ENCODE measurements at regions not wholly inside any gene's neighbourhood (a gene's known extent, or its start where the extent isn't known, plus 50 kb on each side); places are given as distances from the start of the nearest gene placed in this dataset.

GRCh38 chr7:25758559-25758958 is 393.4 kb upstream of the NFE2L3 start:
- no peak for DNase-seq

GRCh38 chr7:25759286-25759685 is 392.7 kb upstream of the NFE2L3 start:
- DNase-seq: no peak

DNA sequence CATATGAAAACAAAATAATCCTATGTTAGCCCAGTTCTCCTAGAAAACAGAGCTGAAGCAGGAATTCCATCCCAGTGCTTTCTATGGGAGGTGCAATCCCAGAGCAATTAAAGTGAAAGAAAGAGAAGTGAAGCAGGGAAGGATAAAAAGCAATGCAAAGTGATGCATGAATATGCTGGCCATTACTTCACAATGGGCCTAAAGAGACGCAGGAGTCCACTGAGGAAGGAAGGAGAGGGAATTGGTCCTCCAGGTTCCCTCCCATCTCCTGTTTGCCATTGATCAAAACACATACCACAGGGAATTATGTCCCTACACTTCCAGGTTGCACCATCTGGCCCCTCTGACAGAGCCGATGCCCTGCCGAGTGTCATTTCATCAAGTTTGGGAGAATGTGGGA is 392.2 kb upstream of the NFE2L3 start:
- DNase-seq: no peak

GRCh38 chr7:25762511-25763462 is 389.2 kb upstream of the NFE2L3 start:
- DNase-seq: no peak

- no peak for DNase-seq
Measured at GRCh38 chr7:25763463-25763860, 388.5 kb upstream of the NFE2L3 start.

GRCh38 chr7:25765110-25765655 is 386.8 kb upstream of the NFE2L3 start:
- DNase-seq: no peak

DNA sequence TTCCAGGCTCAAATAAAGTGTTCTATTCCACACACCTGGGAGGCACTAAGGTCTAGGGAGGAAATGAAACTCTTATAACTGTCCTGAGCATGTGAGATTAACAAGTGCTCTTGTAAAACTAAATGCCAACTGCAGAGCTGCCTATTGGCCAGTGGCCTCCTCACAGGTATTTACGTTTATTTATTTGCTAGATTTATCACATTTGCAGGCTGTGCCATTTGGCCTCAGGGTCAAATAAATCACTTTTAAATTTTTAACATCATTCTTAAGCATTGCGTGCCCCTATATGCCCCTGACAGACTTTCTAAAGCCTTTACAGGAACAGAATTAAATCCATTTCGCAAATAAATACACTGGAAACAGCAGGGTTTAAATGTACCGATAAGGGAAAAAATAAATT is 381.8 kb upstream of the NFE2L3 start:
- no peak for DNase-seq

- DNase-seq: no peak
Measured at GRCh38 chr7:25770670-25771069, 381.3 kb upstream of the NFE2L3 start.

DNA sequence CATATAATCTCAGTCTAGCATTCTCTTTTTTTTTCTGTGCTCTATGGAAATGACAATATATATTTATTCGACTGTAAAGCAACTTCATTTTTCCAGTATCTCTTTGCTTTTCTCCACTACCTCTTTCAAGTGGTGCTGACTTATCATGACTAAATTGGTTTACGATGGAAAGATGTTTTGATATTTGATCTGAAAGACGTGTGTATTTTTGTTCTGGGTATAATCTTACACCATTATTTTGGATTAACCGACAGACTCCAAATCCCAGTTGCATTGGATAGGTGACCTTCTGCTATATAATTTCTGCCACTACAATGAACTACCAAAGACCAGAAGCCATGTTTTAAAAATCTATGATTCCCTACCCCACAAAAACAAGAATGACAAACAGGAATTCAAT is 380.5 kb upstream of the NFE2L3 start:
- DNase-seq: no peak

DNA sequence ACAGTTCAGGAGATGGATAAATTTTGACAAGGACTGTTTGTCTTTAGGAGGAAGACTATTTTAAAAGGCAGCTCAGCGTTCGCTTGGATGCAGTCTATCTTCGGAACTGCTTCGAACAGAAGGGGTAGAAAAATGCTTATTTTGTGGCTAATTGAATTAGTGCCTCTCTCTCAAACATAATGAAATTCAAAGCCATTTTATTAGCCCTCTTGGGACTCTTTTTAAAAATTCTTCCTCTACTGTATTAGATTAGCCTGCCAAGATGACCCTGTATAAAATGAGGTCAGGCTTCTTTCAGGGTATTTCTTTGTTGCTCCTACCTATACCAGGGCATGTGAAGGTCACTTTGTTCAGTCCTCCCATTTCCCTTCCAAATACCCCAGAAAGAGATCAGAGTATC is 379.2 kb upstream of the NFE2L3 start:
- DNase-seq: no peak

- DNase-seq: no peak
Measured at GRCh38 chr7:25774675-25775074, 377.3 kb upstream of the NFE2L3 start.

- DNase-seq: no peak
Measured at GRCh38 chr7:25775570-25775969, 376.4 kb upstream of the NFE2L3 start.

DNA sequence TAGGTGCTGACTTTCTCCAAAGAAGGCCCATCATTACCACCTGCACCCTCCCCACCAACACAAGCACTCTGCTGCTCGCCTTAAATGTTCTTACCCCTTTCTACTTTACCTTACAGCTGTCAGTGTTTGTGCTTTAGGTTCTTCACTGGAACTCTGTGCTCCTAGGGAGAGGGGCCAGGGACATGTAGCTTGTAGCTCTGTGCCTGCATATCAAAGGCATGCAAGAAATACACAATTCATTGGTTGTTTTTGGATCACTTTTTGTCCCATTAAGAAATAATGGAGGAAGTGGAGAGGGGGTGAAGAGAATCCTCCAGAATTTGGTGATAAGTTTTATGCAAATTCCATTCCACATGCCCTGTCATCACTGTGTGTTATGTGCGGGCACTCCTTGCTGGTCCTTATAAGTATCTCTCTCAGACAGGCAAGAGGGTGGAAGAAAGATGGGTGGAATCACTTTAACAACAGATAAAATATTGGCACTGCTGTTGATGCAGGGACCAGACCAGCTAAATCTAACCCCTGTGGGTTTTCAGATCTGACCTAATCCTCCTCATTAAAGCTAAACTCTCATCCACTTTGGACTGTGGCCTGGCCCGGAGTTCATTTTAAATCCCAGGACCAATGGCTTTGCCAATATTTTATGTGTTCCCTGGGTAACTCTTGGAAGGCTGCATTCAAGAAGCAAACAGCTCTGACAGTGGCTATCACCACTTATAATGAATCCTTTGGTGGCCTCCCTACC is 375.8 kb upstream of the NFE2L3 start:
- no peak for DNase-seq

DNA sequence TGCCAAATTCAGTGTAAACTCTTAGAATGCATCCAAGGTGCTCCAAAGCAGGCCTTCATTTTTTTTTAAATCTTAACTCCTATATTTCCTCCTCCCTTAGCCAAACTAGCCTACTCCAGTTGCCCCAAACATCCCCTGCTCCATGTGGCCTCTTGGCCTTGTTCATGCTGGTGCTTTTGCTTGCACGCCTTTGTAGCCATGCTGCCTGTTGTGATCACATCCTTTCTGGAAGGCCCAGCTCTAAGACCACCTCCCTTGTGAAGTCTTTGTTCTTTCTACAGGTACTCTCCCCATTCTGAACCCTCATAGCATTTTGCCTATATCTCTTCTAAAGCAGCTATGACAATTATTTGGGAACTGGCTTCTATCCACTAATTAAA is 375.3 kb upstream of the NFE2L3 start:
- no peak for DNase-seq

GRCh38 chr7:25777969-25778708 is 373.9 kb upstream of the NFE2L3 start:
- no peak for DNase-seq

DNA sequence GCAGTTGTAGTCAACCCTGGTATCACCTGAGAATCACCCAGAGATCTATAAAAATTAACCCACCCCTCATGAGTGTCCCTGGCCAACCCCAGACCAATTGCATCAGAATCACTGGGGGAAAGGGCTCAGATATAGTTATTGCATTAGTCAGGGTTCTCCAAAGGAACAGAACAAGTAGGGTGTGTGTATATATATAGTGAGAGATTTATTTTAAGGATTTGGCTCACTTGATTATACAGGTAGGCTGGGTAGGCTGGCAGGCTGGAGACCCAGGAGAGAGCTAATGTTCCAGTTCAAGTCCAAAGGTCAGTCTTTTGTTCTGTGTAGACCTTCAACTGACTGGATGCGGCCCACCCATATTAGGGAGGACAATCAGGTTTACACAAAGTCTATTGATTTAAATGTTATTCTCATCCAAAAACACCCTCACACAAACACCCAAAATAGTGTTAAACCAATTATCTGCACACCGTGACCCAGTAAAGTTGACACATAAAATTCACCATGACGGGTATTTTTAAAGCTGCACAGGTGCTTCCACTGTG is 372.9 kb upstream of the NFE2L3 start:
- no peak for DNase-seq

DNA sequence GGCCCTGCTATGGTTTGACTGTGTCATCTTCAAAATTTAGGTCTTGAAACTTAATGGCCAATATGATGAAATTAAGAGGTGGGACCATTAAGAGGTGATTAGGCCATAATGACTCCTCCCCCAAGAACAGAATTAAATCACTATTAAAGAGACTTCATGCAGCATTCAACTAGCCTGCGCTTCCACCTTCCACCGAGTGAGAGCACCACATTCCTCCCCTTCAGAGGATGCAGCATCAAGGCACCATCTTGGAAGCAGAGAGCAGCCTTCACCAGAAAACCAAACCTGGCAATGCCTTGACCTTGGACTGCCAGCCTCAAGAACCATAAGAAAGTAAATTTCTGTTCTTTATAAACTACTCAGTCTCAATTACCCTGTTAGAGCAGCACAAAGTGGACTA is 371.1 kb upstream of the NFE2L3 start:
- DNase-seq: no peak

GRCh38 chr7:25781704-25782103 is 370.3 kb upstream of the NFE2L3 start:
- no peak for DNase-seq

DNA sequence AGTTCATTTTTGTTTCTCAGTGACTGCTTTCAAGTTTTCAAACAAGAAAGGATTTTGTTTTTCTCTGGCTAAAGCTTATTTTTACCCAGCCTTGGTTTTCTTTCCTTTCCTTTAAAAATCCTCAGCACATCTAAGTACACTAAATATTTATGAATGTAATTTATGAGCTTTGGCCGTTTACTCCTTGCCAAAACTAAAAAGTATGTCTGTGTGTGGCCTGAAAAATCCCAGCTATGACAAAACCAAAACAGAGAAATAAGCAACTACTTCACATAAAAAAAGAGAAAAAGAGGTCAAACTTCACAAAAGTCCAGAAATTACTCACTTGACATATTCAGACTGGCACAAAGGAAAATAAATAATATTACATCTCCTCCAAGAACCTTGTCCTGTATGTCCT is 365.1 kb upstream of the NFE2L3 start:
- no peak for DNase-seq

GRCh38 chr7:25787336-25787735 is 364.7 kb upstream of the NFE2L3 start:
- DNase-seq: no peak

GRCh38 chr7:25788371-25788770 is 363.6 kb upstream of the NFE2L3 start:
- no peak for DNase-seq

GRCh38 chr7:25788961-25789620 is 362.9 kb upstream of the NFE2L3 start:
- DNase-seq: no peak

Data from T-helper 9 cell (primary cell).